Tibial nerve (tissue), 4 donors: ENCODE measurements at regions not wholly inside any gene's neighbourhood (a gene's known extent, or its start where the extent isn't known, plus 50 kb on each side); places are given as distances from the start of the nearest gene placed in this dataset.
"Not testable (repeated sequence)": the region's sequence is repeated elsewhere in the genome, so short reads cannot be mapped to it uniquely, and the experiment has no call there.

Experiments used
- DNase-seq, 2 donors: peaks; one replicate each; pipeline ENCODE4 v3.0.0-alpha.2; 2019; ENCODE audit warnings: low spot score in 2 of 2
- H3K27ac ChIP-seq, 4 donors: fragments of 200-600 bp; sonication (generic) in 3 of 4; one replicate each; pipeline ENCODE4 v1.5.1; 2017 to 2019; ENCODE audit warnings: mild to moderate bottlenecking in 1 of 4
- H3K27me3 ChIP-seq, 2 donors: fragments of 200-600 bp; sonication (generic) in 1 of 2; one replicate each; pipeline versions ENCODE4 v1.5.1 to v1.6.0; 2017 to 2019
- H3K36me3 ChIP-seq, 3 donors: fragments of 200-600 bp; sonication (generic); one replicate each; pipeline ENCODE4 v1.5.1; 2018 to 2019
- H3K4me1 ChIP-seq, 4 donors: fragments of 200-600 bp; sonication (generic) in 3 of 4; one replicate each; pipeline ENCODE4 v1.5.1; 2017 to 2019
- H3K4me3 ChIP-seq, 4 donors: fragments of 200-600 bp; sonication (generic) in 3 of 4; one replicate each; pipeline ENCODE4 v1.5.1; 2017 to 2019; ENCODE audit warnings: mild to moderate bottlenecking in 1 of 4, moderate library complexity in 1 of 4
- H3K9me3 ChIP-seq, 4 donors: fragments of 200-600 bp; sonication (generic) in 3 of 4; one replicate each; pipeline ENCODE4 v1.5.1; 2017 to 2019
- CTCF ChIP-seq, 5 experiments: fragments of 200-600 bp in 3 of 5; fragments of 450-650 bp in 2 of 5; sonication (generic) in 3 of 5; IDR thresholded peaks; one replicate each; pipeline ENCODE4 v1.5.1; 2016 to 2019; ENCODE audit warnings: antibody characterized with exemption in 5 of 5, mild to moderate bottlenecking in 3 of 5, moderate library complexity in 2 of 5
- EP300 ChIP-seq, 2 donors: sonication (generic); formaldehyde crosslinking; IDR thresholded peaks; one replicate each; pipeline ENCODE4 v1.6.1; 2017; ENCODE audit warnings: antibody characterized with exemption in 2 of 2, mild to moderate bottlenecking in 1 of 2
- POLR2A ChIP-seq, 2 donors: fragments of 450-650 bp; IDR thresholded peaks; one replicate each; pipeline ENCODE4 v1.6.1; 2017; ENCODE audit warnings: antibody characterized with exemption in 2 of 2, mild to moderate bottlenecking in 2 of 2, moderate library complexity in 2 of 2
- WGBS, 2 donors: methylation state at CpG; one replicate each; pipeline ENCODE4 v1.1.5; 2018; 5-methylcytosine and 5-hydroxymethylcytosine counted together

GRCh38 chr3:27639271-27639670 is 82.9 kb downstream of the EOMES start:
- DNase-seq = no peak
- Histone ChIP-seq H3K9me3 (no peaks in the 10 kb centered on the region), H3K36me3 (no peaks in the 10 kb centered on the region), H3K27me3 (no peaks in the 10 kb centered on the region), H3K27ac (no peak overlapping the region), H3K4me3 (no peak overlapping the region), H3K4me1 (peaks cover 0 to 2% (median under 1%) of the 10 kb centered on the region in 4 donors)
- no peak for TF ChIP-seq CTCF (IDR thresholded peaks at IDR 0.05)
- no peak for TF ChIP-seq EP300 (IDR thresholded peaks at IDR 0.05)
- no peak for TF ChIP-seq POLR2A (IDR thresholded peaks at IDR 0.05)
- 80 to 83% methylated on average over 2 of the region's 2 CpGs for WGBS, 2 donors

- Histone ChIP-seq H3K4me1 (peaks cover 0 to 8% (median 1%) of the 10 kb centered on the region in 4 donors), H3K36me3 (no peaks in the 10 kb centered on the region), H3K27ac (no peak overlapping the region), H3K9me3 (no peaks in the 10 kb centered on the region), H3K27me3 (no peaks in the 10 kb centered on the region), H3K4me3 (no peak overlapping the region)
- no peak for DNase-seq
- WGBS, 2 donors = 66 to 73% methylated on average over 6 of the region's 6 CpGs
- TF ChIP-seq POLR2A (IDR thresholded peaks at IDR 0.05) (no peak), CTCF (IDR thresholded peaks at IDR 0.05) (no peak), EP300 (IDR thresholded peaks at IDR 0.05) (no peak)
These were observed 83.5 kb downstream of the EOMES start for GRCh38 chr3:27638594-27638993.

GRCh38 chr3:27637346-27637995 is 84.7 kb downstream of the EOMES start:
- Histone ChIP-seq H3K4me1 (peaks cover 0 to 8% (median 1%) of the 10 kb centered on the region in 4 donors), H3K4me3 (no peak overlapping the region), H3K36me3 (no peaks in the 10 kb centered on the region), H3K27ac (no peak overlapping the region), H3K27me3 (no peaks in the 10 kb centered on the region), H3K9me3 (no peaks in the 10 kb centered on the region)
- DNase-seq = no peak
- 81 to 83% methylated on average over 9 of the region's 9 CpGs for WGBS, 2 donors
- no peak for TF ChIP-seq POLR2A (IDR thresholded peaks at IDR 0.05)
- no peak for TF ChIP-seq CTCF (IDR thresholded peaks at IDR 0.05)
- no peak for TF ChIP-seq EP300 (IDR thresholded peaks at IDR 0.05)

- 59 to 85% methylated on average over 5 of the region's 5 CpGs for WGBS, 2 donors
- DNase-seq, H3K9me3 ChIP-seq, H3K27me3 ChIP-seq, H3K36me3 ChIP-seq, H3K4me3 ChIP-seq, H3K4me1 ChIP-seq, H3K27ac ChIP-seq: not testable (repeated sequence)
These were observed 87.1 kb downstream of the EOMES start for GRCh38 chr3:27635006-27635405.

GRCh38 chr3:27633224-27633545 is 88.9 kb downstream of the EOMES start:
- Histone ChIP-seq H3K36me3 (no peaks in the 10 kb centered on the region), H3K4me3 (peak overlapping the region; percentile 44 to 62 (median 56)), H3K9me3 (no peaks in the 10 kb centered on the region), H3K27me3 (no peaks in the 10 kb centered on the region), H3K27ac (peak overlapping the region in 3 of 4 donors; percentile 81 to 83 (median 82)), H3K4me1 (peaks cover 0 to 8% (median 1%) of the 10 kb centered on the region in 4 donors)
- WGBS, 2 donors = 9 to 18% methylated on average over 6 of the region's 6 CpGs
- no peak for DNase-seq
- no peak for TF ChIP-seq EP300 (IDR thresholded peaks at IDR 0.05)
- TF ChIP-seq CTCF (IDR thresholded peaks at IDR 0.05) = no peak
- no peak for TF ChIP-seq POLR2A (IDR thresholded peaks at IDR 0.05)
